ENCODE measurements at regions not wholly inside any gene's neighbourhood (a gene's known extent, or its start where the extent isn't known, plus 50 kb on each side); places are given as distances from the start of the nearest gene placed in this dataset.

DNA sequence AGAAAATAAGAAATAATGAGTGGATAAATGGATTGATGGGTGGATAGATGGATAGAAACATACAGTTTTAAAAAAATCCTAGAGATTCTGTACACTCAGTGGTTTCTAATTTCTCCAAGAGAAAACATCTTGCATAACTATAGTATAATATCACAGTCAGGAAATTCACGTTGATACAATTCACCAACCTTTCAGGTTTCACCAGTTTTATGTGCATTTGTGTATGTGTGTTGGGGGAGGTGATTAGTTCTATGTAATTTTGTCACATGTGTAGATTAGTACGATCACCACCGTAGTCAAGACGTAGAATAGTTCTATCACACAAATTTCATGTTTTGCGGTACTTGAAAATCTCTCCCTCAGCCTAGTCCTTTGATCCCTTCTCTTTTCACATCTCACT is 288.2 kb upstream of the LRATD1 start:
- H3K27ac ChIP-seq, result no peak overlapping the region
- TF ChIP-seq, protein P1, sequence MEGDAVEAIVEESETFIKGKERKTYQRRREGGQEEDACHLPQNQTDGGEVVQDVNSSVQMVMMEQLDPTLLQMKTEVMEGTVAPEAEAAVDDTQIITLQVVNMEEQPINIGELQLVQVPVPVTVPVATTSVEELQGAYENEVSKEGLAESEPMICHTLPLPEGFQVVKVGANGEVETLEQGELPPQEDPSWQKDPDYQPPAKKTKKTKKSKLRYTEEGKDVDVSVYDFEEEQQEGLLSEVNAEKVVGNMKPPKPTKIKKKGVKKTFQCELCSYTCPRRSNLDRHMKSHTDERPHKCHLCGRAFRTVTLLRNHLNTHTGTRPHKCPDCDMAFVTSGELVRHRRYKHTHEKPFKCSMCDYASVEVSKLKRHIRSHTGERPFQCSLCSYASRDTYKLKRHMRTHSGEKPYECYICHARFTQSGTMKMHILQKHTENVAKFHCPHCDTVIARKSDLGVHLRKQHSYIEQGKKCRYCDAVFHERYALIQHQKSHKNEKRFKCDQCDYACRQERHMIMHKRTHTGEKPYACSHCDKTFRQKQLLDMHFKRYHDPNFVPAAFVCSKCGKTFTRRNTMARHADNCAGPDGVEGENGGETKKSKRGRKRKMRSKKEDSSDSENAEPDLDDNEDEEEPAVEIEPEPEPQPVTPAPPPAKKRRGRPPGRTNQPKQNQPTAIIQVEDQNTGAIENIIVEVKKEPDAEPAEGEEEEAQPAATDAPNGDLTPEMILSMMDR (conservative IDR thresholded peaks at IDR 0.05), result no peak
- TF ChIP-seq ZFX (IDR thresholded peaks at IDR 0.05), result no peak

DNA sequence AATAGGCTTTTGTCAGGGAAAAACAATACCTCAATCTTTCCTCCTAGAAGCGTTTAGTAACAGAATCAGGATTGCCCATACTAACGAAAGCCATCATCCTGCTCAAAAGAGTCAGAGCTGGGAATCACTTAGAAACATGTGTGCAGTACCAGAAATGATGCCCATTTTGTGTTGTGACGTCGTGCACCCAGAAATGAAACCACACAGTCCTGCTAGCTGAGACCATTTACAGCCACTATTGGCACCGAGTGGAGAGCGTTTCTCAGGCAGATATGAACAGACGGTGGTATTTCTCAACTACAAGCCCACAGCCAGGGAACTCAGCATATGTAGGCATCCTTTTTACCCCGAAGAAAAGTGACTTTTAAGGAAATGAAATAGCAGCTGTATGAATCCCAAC is 284.3 kb upstream of the LRATD1 start:
- no peak overlapping the region for H3K27ac ChIP-seq
- TF ChIP-seq, protein P1 (conservative IDR thresholded peaks at IDR 0.05), result no peak
- TF ChIP-seq ZFX (IDR thresholded peaks at IDR 0.05), result no peak

DNA sequence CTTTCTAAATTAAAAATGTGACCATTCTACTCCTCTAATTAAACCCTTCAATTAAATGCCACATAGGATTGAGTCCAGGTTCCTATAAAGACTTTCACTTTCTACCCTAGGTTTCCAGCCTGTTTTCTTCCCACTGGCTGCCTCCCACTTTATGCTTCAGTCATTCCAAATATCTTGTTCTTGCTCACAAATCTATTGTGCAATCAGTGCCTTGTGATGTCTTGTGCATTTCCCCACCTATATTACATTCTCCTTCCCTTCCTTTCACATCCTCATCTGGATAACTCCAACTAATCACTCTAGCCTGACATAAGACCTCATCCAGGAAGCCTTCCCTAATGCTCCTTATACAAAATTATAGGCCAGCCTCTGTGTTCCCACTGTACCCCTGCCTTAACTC is 281.7 kb upstream of the LRATD1 start:
- no peak overlapping the region for H3K27ac ChIP-seq
- no peak for TF ChIP-seq ZFX (IDR thresholded peaks at IDR 0.05)
- TF ChIP-seq, protein P1 (conservative IDR thresholded peaks at IDR 0.05), result no peak

DNA sequence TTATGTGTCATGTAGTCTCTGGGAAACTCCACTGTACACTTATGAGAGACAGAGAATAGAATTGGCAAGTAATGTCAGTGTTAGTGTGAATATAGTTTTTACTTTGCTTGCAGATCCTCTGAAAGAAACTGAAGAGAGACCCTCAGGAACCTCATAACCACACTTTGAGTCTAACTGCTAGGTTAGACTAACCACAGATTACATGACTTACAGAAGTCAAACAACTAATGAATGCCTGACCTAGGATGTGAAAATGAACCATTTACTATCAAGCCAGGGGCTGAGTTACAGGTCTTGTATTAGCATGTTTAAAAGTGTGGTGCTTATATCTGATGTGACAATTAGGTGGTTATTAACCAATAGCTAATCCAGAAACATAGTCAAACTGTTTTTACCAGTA is 280.4 kb upstream of the LRATD1 start:
- H3K27ac ChIP-seq, result no peak overlapping the region
- TF ChIP-seq, protein P1 (conservative IDR thresholded peaks at IDR 0.05), result no peak
- TF ChIP-seq ZFX (IDR thresholded peaks at IDR 0.05), result no peak

DNA sequence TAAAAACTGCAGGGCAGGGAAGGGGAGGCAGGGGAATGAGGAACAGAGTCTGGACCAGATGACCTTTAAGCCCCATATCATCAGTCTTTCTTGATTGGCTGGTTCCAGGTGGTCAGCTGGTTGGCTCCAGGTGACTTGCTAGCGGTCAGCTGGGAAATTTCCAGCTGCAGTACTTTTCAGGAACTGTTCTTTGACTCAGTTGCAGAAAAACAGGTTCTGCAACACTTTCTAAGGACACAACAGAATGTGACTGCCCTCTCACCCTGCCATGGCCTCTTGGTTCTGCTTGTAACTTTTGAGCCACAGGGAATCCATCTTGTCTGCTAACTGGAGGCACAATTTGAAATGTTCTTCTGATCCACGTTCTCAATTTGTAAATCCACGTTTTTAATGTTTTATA is 278.3 kb upstream of the LRATD1 start:
- no peak for TF ChIP-seq ZFX (IDR thresholded peaks at IDR 0.05)
- TF ChIP-seq, protein P1 (conservative IDR thresholded peaks at IDR 0.05), result no peak
- no peak overlapping the region for H3K27ac ChIP-seq

DNA sequence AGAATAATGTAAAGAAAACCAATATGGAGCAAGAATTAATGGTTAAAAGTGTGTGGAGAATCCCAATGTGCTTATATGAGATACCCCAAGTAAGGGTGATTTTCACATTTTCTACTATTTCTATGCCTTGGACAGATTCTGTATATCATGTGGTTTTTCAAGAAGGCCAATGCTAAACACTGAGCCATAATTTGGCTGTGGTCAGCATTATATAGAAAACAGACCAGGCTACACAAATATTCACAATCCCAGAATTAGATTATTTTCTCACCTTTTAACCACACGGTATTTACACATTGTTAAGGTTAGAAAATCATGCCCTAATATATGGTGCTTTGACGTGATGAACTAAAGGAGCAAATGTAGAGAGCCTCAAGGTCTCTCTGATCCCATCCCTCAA is 277.4 kb upstream of the LRATD1 start:
- no peak overlapping the region for H3K27ac ChIP-seq
- TF ChIP-seq ZFX (IDR thresholded peaks at IDR 0.05), result no peak
- TF ChIP-seq, protein P1 (conservative IDR thresholded peaks at IDR 0.05), result no peak

DNA sequence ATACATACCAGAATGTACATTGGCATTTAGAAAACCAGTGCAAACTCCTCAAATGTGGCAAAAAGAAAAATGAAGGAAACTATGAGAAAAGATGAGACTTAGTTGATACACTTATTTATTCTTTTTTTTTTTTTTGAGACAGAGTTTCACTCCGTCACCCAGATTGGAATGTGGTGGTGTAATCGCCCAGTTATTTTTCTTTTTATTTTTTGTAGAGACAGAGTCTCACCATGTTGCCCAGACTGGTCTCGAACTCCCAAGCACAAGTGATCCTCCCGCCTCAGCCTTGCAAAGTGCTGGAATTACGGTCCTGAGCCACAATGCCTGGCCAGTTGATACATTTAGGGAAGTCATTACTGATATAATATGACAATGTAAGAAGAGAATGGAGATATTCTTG is 274.2 kb upstream of the LRATD1 start:
- H3K27ac ChIP-seq, result no peak overlapping the region
- no peak for TF ChIP-seq ZFX (IDR thresholded peaks at IDR 0.05)
- TF ChIP-seq, protein P1 (conservative IDR thresholded peaks at IDR 0.05), result no peak

Measured in C4-2B (cell line).